Adipocyte (in vitro differentiated cells): ENCODE measurements at regions not wholly inside any gene's neighbourhood (a gene's known extent, or its start where the extent isn't known, plus 50 kb on each side); places are given as distances from the start of the nearest gene placed in this dataset.
"Not testable (repeated sequence)": the region's sequence is repeated elsewhere in the genome, so short reads cannot be mapped to it uniquely, and the experiment has no call there.

Experiments
- DNase-seq: peaks from one replicate; pipeline ENCODE4 v3.0.0-alpha.2; 2015; ENCODE audit warnings: low read depth
- H3K27me3 ChIP-seq: replicated peaks from 2 replicates; pipeline ENCODE4 v1.7.0; 2013; ENCODE audit warnings: mild to moderate bottlenecking, low read length, moderate library complexity; ENCODE audit not compliant: control insufficient read depth, insufficient read depth
- H3K36me3 ChIP-seq: 2 replicates; pipeline ENCODE4 v1.7.0; 2013; ENCODE audit warnings: low read length, mild to moderate bottlenecking, moderate library complexity; ENCODE audit not compliant: control insufficient read depth, insufficient read depth, severe bottlenecking
- H3K4me1 ChIP-seq: 2 replicates; pipeline ENCODE4 v1.7.0; 2013; ENCODE audit warnings: mild to moderate bottlenecking, low read length, moderate library complexity; ENCODE audit not compliant: control insufficient read depth, insufficient read depth
- H3K4me3 ChIP-seq: 2 replicates; pipeline ENCODE4 v1.7.0; 2013; ENCODE audit warnings: mild to moderate bottlenecking, low read length, moderate library complexity
- H3K9ac ChIP-seq: 2 replicates; pipeline ENCODE4 v1.7.0; 2013; ENCODE audit warnings: mild to moderate bottlenecking, low read length, moderate library complexity
- H3K9me3 ChIP-seq: 2 replicates; pipeline ENCODE4 v1.7.0; 2013; ENCODE audit warnings: mild to moderate bottlenecking, low read length, moderate library complexity; ENCODE audit not compliant: control insufficient read depth

GRCh38 chr5:158586054-158586453 is 513.7 kb downstream of the EBF1 start:
- Histone ChIP-seq H3K4me1 (peaks cover 4% of the 10 kb centered on the region), H3K9ac (no peak overlapping the region), H3K27me3 (no peaks in the 10 kb centered on the region), H3K9me3 (peaks cover 7% of the 10 kb centered on the region), H3K4me3 (no peak overlapping the region), H3K36me3 (no peaks in the 10 kb centered on the region)
- no peak for DNase-seq

- not testable (repeated sequence) for H3K27me3 ChIP-seq, H3K4me1 ChIP-seq, DNase-seq, H3K36me3 ChIP-seq, H3K9ac ChIP-seq, H3K4me3 ChIP-seq
- H3K9me3 ChIP-seq, result peaks cover 36% of the 10 kb centered on the region
These were observed 517.0 kb downstream of the EBF1 start for GRCh38 chr5:158582669-158583068.

GRCh38 chr5:158573829-158574228 is 525.9 kb downstream of the EBF1 start:
- Histone ChIP-seq H3K4me1 (peaks cover 6% of the 10 kb centered on the region), H3K4me3 (no peak overlapping the region)
- DNase-seq, result no peak

GRCh38 chr5:158570502-158570901 is 529.2 kb downstream of the EBF1 start:
- H3K4me1 ChIP-seq, result peaks cover 6% of the 10 kb centered on the region
- no peak for DNase-seq
- H3K36me3 ChIP-seq, result no peaks in the 10 kb centered on the region
- H3K9me3 ChIP-seq, result no peaks in the 10 kb centered on the region
- no peak overlapping the region for H3K4me3 ChIP-seq
- H3K27me3 ChIP-seq, result no peaks in the 10 kb centered on the region
- H3K9ac ChIP-seq, result no peak overlapping the region

More at GRCh38 chr5:158573829-158574228, 525.9 kb downstream of the EBF1 start:
- peaks cover 13% of the 10 kb centered on the region for H3K9me3 ChIP-seq
- H3K9ac ChIP-seq, result no peak overlapping the region
- no peaks in the 10 kb centered on the region for H3K27me3 ChIP-seq
- no peaks in the 10 kb centered on the region for H3K36me3 ChIP-seq

- H3K4me1 ChIP-seq, result peaks cover 6% of the 10 kb centered on the region
- H3K27me3 ChIP-seq, result no peaks in the 10 kb centered on the region
- no peak for DNase-seq
- H3K36me3 ChIP-seq, result no peaks in the 10 kb centered on the region
- no peak overlapping the region for H3K9ac ChIP-seq
- H3K4me3 ChIP-seq, result no peak overlapping the region
- H3K9me3 ChIP-seq, result no peaks in the 10 kb centered on the region
These were observed 530.2 kb downstream of the EBF1 start for GRCh38 chr5:158569534-158569933.

- no peaks in the 10 kb centered on the region for H3K27me3 ChIP-seq
- H3K4me3 ChIP-seq, result no peak overlapping the region
- H3K36me3 ChIP-seq, result no peaks in the 10 kb centered on the region
- H3K4me1 ChIP-seq, result peaks cover 6% of the 10 kb centered on the region
- no peak overlapping the region for H3K9ac ChIP-seq
- H3K9me3 ChIP-seq, result no peaks in the 10 kb centered on the region
- DNase-seq, result no peak
These were observed 534.5 kb downstream of the EBF1 start for GRCh38 chr5:158565017-158565789.

GRCh38 chr5:158563760-158564390 is 535.8 kb downstream of the EBF1 start:
- no peaks in the 10 kb centered on the region for H3K27me3 ChIP-seq
- H3K4me1 ChIP-seq, result peaks cover 10% of the 10 kb centered on the region
- no peak overlapping the region for H3K4me3 ChIP-seq
- no peaks in the 10 kb centered on the region for H3K9me3 ChIP-seq
- DNase-seq, result peak; percentile 9
- no peak overlapping the region for H3K9ac ChIP-seq
- no peaks in the 10 kb centered on the region for H3K36me3 ChIP-seq

GRCh38 chr5:158561562-158562190 is 538.0 kb downstream of the EBF1 start:
- Histone ChIP-seq H3K9ac (no peak overlapping the region), H3K27me3 (no peaks in the 10 kb centered on the region), H3K4me3 (no peak overlapping the region), H3K36me3 (no peaks in the 10 kb centered on the region), H3K4me1 (peaks cover 10% of the 10 kb centered on the region), H3K9me3 (no peaks in the 10 kb centered on the region)
- no peak for DNase-seq

GRCh38 chr5:158560170-158560569 is 539.5 kb downstream of the EBF1 start:
- Histone ChIP-seq H3K36me3 (no peaks in the 10 kb centered on the region), H3K9me3 (peaks cover 10% of the 10 kb centered on the region), H3K4me3 (no peak overlapping the region), H3K27me3 (no peaks in the 10 kb centered on the region), H3K9ac (no peak overlapping the region), H3K4me1 (peaks cover 10% of the 10 kb centered on the region)
- DNase-seq, result peak; percentile 67

GRCh38 chr5:158559643-158560042 is 540.1 kb downstream of the EBF1 start:
- Histone ChIP-seq H3K9me3 (peaks cover 10% of the 10 kb centered on the region), H3K27me3 (no peaks in the 10 kb centered on the region), H3K36me3 (no peaks in the 10 kb centered on the region), H3K4me1 (peaks cover 10% of the 10 kb centered on the region), H3K4me3 (no peak overlapping the region), H3K9ac (no peak overlapping the region)
- no peak for DNase-seq

GRCh38 chr5:158559066-158559465 is 540.6 kb downstream of the EBF1 start:
- peaks cover 16% of the 10 kb centered on the region for H3K4me1 ChIP-seq
- H3K36me3 ChIP-seq, result no peaks in the 10 kb centered on the region
- H3K27me3 ChIP-seq, result no peaks in the 10 kb centered on the region
- DNase-seq, result no peak
- no peak overlapping the region for H3K9ac ChIP-seq
- H3K4me3 ChIP-seq, result no peak overlapping the region
- peaks cover 10% of the 10 kb centered on the region for H3K9me3 ChIP-seq
